ENCODE measurements at regions not wholly inside any gene's neighbourhood (a gene's known extent, or its start where the extent isn't known, plus 50 kb on each side); places are given as distances from the start of the nearest gene placed in this dataset.

DNA sequence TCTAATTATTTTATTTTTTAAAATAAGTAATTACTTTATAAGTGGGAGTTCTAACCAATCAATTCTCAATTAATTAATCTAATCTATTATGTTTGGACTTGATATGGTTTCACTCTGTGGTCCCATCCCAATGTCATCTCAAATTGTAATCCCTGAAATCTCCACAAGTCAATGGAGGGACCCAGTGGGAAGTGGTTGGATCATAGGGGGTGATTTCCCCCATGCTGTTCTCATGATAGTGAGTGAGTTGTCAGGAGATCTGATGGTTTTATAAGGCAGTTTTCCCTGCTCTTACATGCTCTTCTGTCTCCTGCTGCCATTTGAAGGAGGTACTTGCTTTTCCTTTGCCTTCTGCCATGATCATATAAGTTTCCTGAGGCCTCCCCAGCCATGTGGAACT lies 836.1 kb downstream of the GALC start:
- no peak overlapping the region for H3K4me3 ChIP-seq (ENCODE audit: low read depth, low read length)
- DNase-seq (ENCODE audit: low read depth): no peak
- TF ChIP-seq, protein P1, sequence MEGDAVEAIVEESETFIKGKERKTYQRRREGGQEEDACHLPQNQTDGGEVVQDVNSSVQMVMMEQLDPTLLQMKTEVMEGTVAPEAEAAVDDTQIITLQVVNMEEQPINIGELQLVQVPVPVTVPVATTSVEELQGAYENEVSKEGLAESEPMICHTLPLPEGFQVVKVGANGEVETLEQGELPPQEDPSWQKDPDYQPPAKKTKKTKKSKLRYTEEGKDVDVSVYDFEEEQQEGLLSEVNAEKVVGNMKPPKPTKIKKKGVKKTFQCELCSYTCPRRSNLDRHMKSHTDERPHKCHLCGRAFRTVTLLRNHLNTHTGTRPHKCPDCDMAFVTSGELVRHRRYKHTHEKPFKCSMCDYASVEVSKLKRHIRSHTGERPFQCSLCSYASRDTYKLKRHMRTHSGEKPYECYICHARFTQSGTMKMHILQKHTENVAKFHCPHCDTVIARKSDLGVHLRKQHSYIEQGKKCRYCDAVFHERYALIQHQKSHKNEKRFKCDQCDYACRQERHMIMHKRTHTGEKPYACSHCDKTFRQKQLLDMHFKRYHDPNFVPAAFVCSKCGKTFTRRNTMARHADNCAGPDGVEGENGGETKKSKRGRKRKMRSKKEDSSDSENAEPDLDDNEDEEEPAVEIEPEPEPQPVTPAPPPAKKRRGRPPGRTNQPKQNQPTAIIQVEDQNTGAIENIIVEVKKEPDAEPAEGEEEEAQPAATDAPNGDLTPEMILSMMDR (IDR thresholded peaks at IDR 0.05; ENCODE audit: insufficient read depth, low read depth, low read length, missing control alignments): no peak

DNA sequence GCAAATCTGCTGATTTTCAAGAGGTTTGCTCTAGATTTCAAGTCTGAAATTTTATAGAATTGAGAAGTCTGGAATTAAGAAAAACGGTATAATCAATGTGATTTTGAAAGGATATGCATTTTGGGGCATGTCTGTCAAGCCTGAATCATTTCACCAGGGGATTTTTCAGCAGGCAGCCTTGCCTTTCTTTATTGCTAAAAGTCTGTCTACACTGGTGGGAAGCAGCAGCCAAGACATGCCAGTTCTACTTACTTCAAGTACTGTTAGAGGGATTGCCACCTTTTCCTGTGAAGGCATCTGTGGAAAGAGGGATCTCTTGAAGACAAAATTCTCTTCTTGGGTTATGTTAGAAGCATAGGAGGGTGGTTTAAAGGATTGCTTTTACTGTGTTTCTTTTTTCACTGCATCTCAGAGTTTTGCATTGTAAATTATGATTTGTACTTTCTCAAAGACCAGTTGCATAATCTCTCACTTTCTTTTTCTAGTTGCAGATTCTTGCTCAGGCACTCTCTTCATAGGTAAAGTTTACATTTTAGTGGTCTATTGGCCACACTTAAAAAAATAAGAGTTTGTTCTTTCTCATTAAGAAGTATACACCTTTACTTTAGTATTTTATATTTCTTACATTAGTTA lies 837.0 kb downstream of the GALC start:
- TF ChIP-seq, protein P1 (IDR thresholded peaks at IDR 0.05; ENCODE audit: insufficient read depth, low read depth, low read length, missing control alignments): no peak
- no peak overlapping the region for H3K4me3 ChIP-seq (ENCODE audit: low read depth, low read length)
- no peak for DNase-seq (ENCODE audit: low read depth)

DNA sequence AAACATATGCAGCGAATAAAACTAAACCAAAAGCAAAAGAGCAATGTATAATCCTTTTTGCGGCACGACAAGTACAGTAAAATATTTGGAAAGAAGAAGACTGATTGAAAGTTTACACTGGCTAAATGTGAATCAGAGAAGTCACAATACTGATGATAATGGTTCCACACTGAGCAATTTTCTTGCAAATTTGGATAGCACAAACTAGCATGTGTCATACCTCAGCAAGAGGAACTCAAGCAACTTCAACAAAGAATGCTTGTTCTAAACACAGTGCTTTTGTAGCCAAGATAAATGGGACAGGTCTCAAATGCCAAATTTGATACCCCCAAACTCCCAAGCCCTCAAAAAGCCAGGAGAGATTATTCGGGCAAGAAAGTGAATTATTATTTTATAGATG lies 839.1 kb downstream of the GALC start:
- H3K4me3 ChIP-seq (ENCODE audit: low read depth, low read length): no peak overlapping the region
- DNase-seq (ENCODE audit: low read depth): no peak
- TF ChIP-seq, protein P1 (IDR thresholded peaks at IDR 0.05; ENCODE audit: insufficient read depth, low read depth, low read length, missing control alignments): no peak

- no peak overlapping the region for H3K4me3 ChIP-seq (ENCODE audit: low read depth, low read length)
- DNase-seq (ENCODE audit: low read depth): no peak
- TF ChIP-seq, protein P1 (IDR thresholded peaks at IDR 0.05; ENCODE audit: insufficient read depth, low read depth, low read length, missing control alignments): no peak
Observed at GRCh38 chr14:87153391-87153790, 839.6 kb downstream of the GALC start.

- TF ChIP-seq, protein P1 (IDR thresholded peaks at IDR 0.05; ENCODE audit: insufficient read depth, low read depth, low read length, missing control alignments): no peak
- no peak for DNase-seq (ENCODE audit: low read depth)
- no peak overlapping the region for H3K4me3 ChIP-seq (ENCODE audit: low read depth, low read length)
Observed at GRCh38 chr14:87152693-87153092, 840.3 kb downstream of the GALC start.

GRCh38 chr14:87149583-87150354 lies 843.2 kb downstream of the GALC start:
- no peak for DNase-seq (ENCODE audit: low read depth)
- TF ChIP-seq, protein P1 (IDR thresholded peaks at IDR 0.05; ENCODE audit: insufficient read depth, low read depth, low read length, missing control alignments): no peak
- no peak overlapping the region for H3K4me3 ChIP-seq (ENCODE audit: low read depth, low read length)

All from GM12865 (cell line).